ENCODE measurements at regions not wholly inside any gene's neighbourhood (a gene's known extent, or its start where the extent isn't known, plus 50 kb on each side); places are given as distances from the start of the nearest gene placed in this dataset.

DNA sequence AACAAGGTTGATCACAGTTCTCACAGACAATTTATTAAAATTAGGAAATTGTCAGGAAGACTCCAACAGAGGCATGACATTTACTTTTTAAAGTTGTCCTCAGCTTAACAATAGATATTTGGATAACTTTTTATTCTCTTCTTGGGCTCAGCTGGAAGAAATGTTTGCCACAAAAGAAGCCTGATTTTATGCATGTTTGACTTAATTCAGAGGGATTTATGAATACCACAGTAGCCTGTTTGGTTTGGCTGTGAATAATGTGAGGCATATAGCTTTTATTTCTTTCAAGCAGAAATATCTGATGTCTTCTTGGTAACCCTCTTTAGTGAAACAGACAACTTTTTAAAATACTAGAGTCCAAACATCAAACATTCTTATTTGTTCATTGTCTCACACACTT lies 1464.5 kb upstream of the SLC10A2 start:
- TF ChIP-seq GATA2 (IDR thresholded peaks at IDR 0.05; ENCODE audit: low read depth, low read length) (no peak), GATA3 (IDR thresholded peaks at IDR 0.05; ENCODE audit: low read depth, low read length) (no peak)

All from SH-SY5Y (cell line).